GM23338 (cell line): ENCODE measurements at regions not wholly inside any gene's neighbourhood (a gene's known extent, or its start where the extent isn't known, plus 50 kb on each side); places are given as distances from the start of the nearest gene placed in this dataset.

Experiments
- ATAC-seq: fragments of 200-7000 bp; cut with Tn5 transposase; 3 replicates; pipeline ENCODE4 v1.9.1; 2020
- DNase-seq: peaks from one replicate; pipeline ENCODE4 v3.0.0-alpha.2; 2015; ENCODE audit warnings: low spot score
- H2AFZ ChIP-seq: fragments of 200-600 bp; sonication (generic); 2 replicates; pipeline ENCODE4 v1.8.0; 2016; ENCODE audit warnings: antibody characterized with exemption, mild to moderate bottlenecking, moderate library complexity
- H3F3A ChIP-seq: fragments of 200-600 bp; sonication (generic); replicated peaks from 2 replicates; pipeline ENCODE4 v1.8.0; 2017; ENCODE audit warnings: antibody characterized with exemption, mixed run types, low read depth
- H3K27ac ChIP-seq: fragments of 200-600 bp; sonication (generic); 2 replicates; pipeline ENCODE4 v1.6.1; 2016; ENCODE audit warnings: low read depth
- H3K27me3 ChIP-seq: fragments of 200-600 bp; sonication (generic); 2 replicates; pipeline ENCODE4 v1.8.0; 2016; ENCODE audit warnings: mild to moderate bottlenecking, mixed run types, moderate library complexity; ENCODE audit not compliant: insufficient read depth
- H3K36me3 ChIP-seq: fragments of 200-600 bp; sonication (generic); 2 replicates; pipeline ENCODE4 v1.8.0; 2016; ENCODE audit warnings: mild to moderate bottlenecking; ENCODE audit not compliant: insufficient read depth
- H3K4me1 ChIP-seq: fragments of 200-600 bp; sonication (generic); 2 replicates; pipeline ENCODE4 v1.8.0; 2016; ENCODE audit warnings: mild to moderate bottlenecking, moderate library complexity; ENCODE audit not compliant: insufficient read depth
- H3K4me2 ChIP-seq: fragments of 200-600 bp; sonication (generic); 2 replicates; pipeline ENCODE4 v1.7.1; 2017; ENCODE audit warnings: mixed run types
- H3K4me3 ChIP-seq: fragments of 200-600 bp; sonication (generic); 2 replicates; pipeline ENCODE4 v1.6.1; 2016; ENCODE audit warnings: mixed run types
- H3K79me2 ChIP-seq: fragments of 200-600 bp; sonication (generic); replicated peaks from 2 replicates; pipeline ENCODE4 v1.8.0; 2017; ENCODE audit warnings: mild to moderate bottlenecking; ENCODE audit not compliant: insufficient read depth
- H3K9me2 ChIP-seq: fragments of 200-600 bp; sonication (generic); 2 replicates; pipeline ENCODE4 v1.8.0; 2017; ENCODE audit not compliant: insufficient read depth
- H4K20me1 ChIP-seq: fragments of 200-600 bp; sonication (generic); replicated peaks from 2 replicates; pipeline ENCODE4 v1.8.0; 2017; ENCODE audit warnings: mild to moderate bottlenecking; ENCODE audit not compliant: insufficient read depth
- H3K27ac Mint-ChIP-seq: 2 replicates; pipeline ENCODE4 v1.8.0; 2020; ENCODE audit warnings: inconsistent platforms, mild to moderate bottlenecking, moderate library complexity, mixed read lengths
- H3K27me3 Mint-ChIP-seq: 3 replicates; pipeline ENCODE4 v1.8.0; 2022; ENCODE audit warnings: low read depth, mild to moderate bottlenecking, moderate library complexity, mixed read lengths, inconsistent platforms; ENCODE audit not compliant: insufficient read depth, poor library complexity
- H3K36me3 Mint-ChIP-seq: 3 replicates; pipeline ENCODE4 v1.8.0; 2021; ENCODE audit warnings: low read depth, mild to moderate bottlenecking, inconsistent platforms, moderate library complexity, mixed read lengths
- H3K4me1 Mint-ChIP-seq: 3 replicates; pipeline ENCODE4 v1.8.0; 2020; ENCODE audit warnings: mild to moderate bottlenecking, inconsistent platforms, mixed read lengths
- H3K4me3 Mint-ChIP-seq: 3 replicates; pipeline ENCODE4 v1.8.0; 2021; ENCODE audit warnings: moderate library complexity, mild to moderate bottlenecking, inconsistent platforms, mixed read lengths
- H3K9me3 Mint-ChIP-seq: 3 replicates; pipeline ENCODE4 v1.8.0; 2020; ENCODE audit warnings: moderate library complexity, mild to moderate bottlenecking, inconsistent platforms, mixed read lengths
- CREB1 ChIP-seq: fragments of 250-450 bp; sonication (Bioruptor Pico); IDR thresholded peaks from 2 replicates; pipeline ENCODE4 v1.5.0; 2020; ENCODE audit warnings: low read depth, mild to moderate bottlenecking, moderate library complexity
- CTCF ChIP-seq, 2 experiments: fragments of 200-600 bp in 1 of 2; sonication (generic) in 1 of 2; conservative IDR thresholded peaks; 2 replicates each; pipeline versions ENCODE4 v1.5.1 to v1.6.1; 2016 to 2017; ENCODE audit warnings: antibody characterized with exemption in 2 of 2, low read depth in 2 of 2, mild to moderate bottlenecking in 2 of 2, moderate library complexity in 1 of 2
- ETS1 ChIP-seq: IDR thresholded peaks from 2 replicates; pipeline ENCODE4 v1.6.1; 2016; ENCODE audit warnings: antibody characterized with exemption
- EZH2 ChIP-seq: fragments of 200-600 bp; sonication (generic); IDR thresholded peaks from one replicate; pipeline ENCODE4 v1.8.0; 2017; ENCODE audit warnings: antibody characterized with exemption, mild to moderate bottlenecking, low read depth; ENCODE audit not compliant: unreplicated experiment
- JUNB ChIP-seq: IDR thresholded peaks from one replicate; pipeline ENCODE4 v1.6.1; 2016; ENCODE audit warnings: antibody characterized with exemption; ENCODE audit not compliant: unreplicated experiment
- NANOG ChIP-seq: IDR thresholded peaks from 2 replicates; pipeline ENCODE4 v1.6.1; 2016; ENCODE audit warnings: antibody characterized with exemption, borderline replicate concordance
- STAT1 ChIP-seq: IDR thresholded peaks from one replicate; pipeline ENCODE4 v1.6.1; 2016; ENCODE audit warnings: antibody characterized with exemption; ENCODE audit not compliant: unreplicated experiment
- ZNF114 ChIP-seq: fragments of 250-450 bp; sonication (Bioruptor Pico); IDR thresholded peaks from 2 replicates; pipeline ENCODE4 v1.5.0; 2020; ENCODE audit warnings: mild to moderate bottlenecking, moderate library complexity
- ZNF331 ChIP-seq: fragments of 250-450 bp; sonication (Bioruptor Pico); IDR thresholded peaks from 2 replicates; pipeline ENCODE4 v1.5.0; 2020; ENCODE audit warnings: low read depth, mild to moderate bottlenecking, moderate library complexity
- ZNF462 ChIP-seq: fragments of 250-450 bp; sonication (Bioruptor Pico); IDR thresholded peaks from 2 replicates; pipeline ENCODE4 v1.5.0; 2020; ENCODE audit warnings: mild to moderate bottlenecking, moderate library complexity
- TF ChIP-seq, protein P1 (sequence below): IDR thresholded peaks from one replicate; pipeline ENCODE4 v1.6.1; 2018; ENCODE audit warnings: antibody characterized with exemption; ENCODE audit not compliant: unreplicated experiment

DNA sequence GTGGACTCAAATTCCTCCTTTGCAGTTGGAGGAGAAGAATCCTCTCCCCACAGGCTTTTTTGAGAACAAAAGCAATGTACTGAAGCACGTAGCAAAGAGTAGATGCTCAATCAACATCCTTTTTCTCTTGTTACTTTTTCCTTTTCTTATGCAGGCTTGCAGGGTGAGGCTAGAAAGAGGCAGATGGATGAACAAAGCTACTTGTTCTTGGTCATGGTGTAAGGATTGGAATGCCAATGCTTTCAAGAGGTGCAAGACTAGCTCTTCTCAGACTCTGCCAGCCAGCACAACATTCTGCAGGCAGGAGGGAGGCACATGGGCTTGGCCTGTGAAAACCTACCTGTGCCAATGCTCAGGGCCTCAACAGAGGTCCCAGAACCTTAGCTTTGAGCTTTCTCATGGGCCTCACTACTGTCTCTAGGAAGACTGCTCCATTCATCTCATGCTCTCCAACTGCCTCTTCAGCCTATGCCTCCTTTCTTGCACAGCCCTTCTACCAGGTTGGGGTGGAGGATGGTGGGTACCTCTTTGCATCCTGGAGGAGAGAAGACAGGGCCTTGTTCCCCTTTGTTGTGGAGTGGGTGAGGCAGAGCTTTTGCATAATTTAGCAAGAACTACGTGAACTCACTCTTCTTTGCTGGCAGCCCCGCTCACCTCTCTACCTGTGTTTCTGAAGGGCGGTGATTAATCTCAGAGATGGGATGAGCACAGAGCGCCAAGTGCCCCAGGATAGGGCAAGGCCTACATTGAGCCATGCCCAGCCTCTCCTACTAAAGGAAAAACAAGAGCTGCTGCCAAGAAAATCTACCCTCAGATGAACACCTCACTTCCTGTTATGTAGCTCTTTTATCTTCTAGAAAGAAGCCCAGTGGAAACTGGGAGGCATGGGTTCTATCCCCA lies 1119.7 kb downstream of the VRK1 start (continued):
- TF ChIP-seq CREB1 (CRISPR knock-in tag) (no peak), ZNF462 (CRISPR knock-in tag) (no peak), EZH2 (no peak), ETS1 (no peak), ZNF114 (CRISPR knock-in tag) (no peak)

- Mint-ChIP-seq H3K36me3 (no peaks in the 10 kb centered on the region), H3K4me3 (no peak overlapping the region), H3K4me1 (peaks cover 2% of the 10 kb centered on the region; the same call in 1 of the 3 replicates), H3K27ac (no peak overlapping the region), H3K27me3 (no peaks in the 10 kb centered on the region), H3K9me3 (no peaks in the 10 kb centered on the region; the same call in 2 of the 3 replicates)
- Histone ChIP-seq H3K36me3 (no peaks in the 10 kb centered on the region), H3K79me2 (no peaks in the 10 kb centered on the region), H2AFZ (no peak overlapping the region), H3K27ac (no peak overlapping the region), H3K4me2 (no peak overlapping the region), H3K4me3 (no peak overlapping the region), H3F3A (no peaks in the 10 kb centered on the region), H3K4me1 (peaks cover 4% of the 10 kb centered on the region; the same call in 1 of the 2 replicates), H3K9me2 (peaks cover 21% of the 10 kb centered on the region), H3K27me3 (no peaks in the 10 kb centered on the region), H4K20me1 (no peaks in the 10 kb centered on the region)
- no peak for ATAC-seq
- no peak for DNase-seq
- TF ChIP-seq STAT1 (no peak), CTCF (conservative IDR thresholded peaks at IDR 0.05; ENCODE audit: low read depth in 2 of 2) (no peak), NANOG (no peak), JUNB (no peak), ZNF331 (CRISPR knock-in tag) (no peak)
- TF ChIP-seq, protein P1, sequence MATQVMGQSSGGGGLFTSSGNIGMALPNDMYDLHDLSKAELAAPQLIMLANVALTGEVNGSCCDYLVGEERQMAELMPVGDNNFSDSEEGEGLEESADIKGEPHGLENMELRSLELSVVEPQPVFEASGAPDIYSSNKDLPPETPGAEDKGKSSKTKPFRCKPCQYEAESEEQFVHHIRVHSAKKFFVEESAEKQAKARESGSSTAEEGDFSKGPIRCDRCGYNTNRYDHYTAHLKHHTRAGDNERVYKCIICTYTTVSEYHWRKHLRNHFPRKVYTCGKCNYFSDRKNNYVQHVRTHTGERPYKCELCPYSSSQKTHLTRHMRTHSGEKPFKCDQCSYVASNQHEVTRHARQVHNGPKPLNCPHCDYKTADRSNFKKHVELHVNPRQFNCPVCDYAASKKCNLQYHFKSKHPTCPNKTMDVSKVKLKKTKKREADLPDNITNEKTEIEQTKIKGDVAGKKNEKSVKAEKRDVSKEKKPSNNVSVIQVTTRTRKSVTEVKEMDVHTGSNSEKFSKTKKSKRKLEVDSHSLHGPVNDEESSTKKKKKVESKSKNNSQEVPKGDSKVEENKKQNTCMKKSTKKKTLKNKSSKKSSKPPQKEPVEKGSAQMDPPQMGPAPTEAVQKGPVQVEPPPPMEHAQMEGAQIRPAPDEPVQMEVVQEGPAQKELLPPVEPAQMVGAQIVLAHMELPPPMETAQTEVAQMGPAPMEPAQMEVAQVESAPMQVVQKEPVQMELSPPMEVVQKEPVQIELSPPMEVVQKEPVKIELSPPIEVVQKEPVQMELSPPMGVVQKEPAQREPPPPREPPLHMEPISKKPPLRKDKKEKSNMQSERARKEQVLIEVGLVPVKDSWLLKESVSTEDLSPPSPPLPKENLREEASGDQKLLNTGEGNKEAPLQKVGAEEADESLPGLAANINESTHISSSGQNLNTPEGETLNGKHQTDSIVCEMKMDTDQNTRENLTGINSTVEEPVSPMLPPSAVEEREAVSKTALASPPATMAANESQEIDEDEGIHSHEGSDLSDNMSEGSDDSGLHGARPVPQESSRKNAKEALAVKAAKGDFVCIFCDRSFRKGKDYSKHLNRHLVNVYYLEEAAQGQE, result no peak
Observed at GRCh38 chr14:97920201-97920600, 1123.0 kb downstream of the VRK1 start.
